CD4-positive, alpha-beta T cell treated with Interleukin-21 for 1 hour (primary cell): ENCODE measurements at regions not wholly inside any gene's neighbourhood (a gene's known extent, or its start where the extent isn't known, plus 50 kb on each side); places are given as distances from the start of the nearest gene placed in this dataset.

Experiments used
- DNase-seq: peaks from one replicate; pipeline ENCODE4 v3.0.0-alpha.2; 2020

- no peak for DNase-seq
Observed at GRCh38 chr10:128380946-128381345, 254.7 kb upstream of the MKI67 start.

GRCh38 chr10:128382225-128382624 lies 256.0 kb upstream of the MKI67 start:
- no peak for DNase-seq

- DNase-seq, result no peak
Observed at GRCh38 chr10:128384831-128385230, 258.6 kb upstream of the MKI67 start.

- no peak for DNase-seq
Observed at GRCh38 chr10:128386231-128386630, 260.0 kb upstream of the MKI67 start.

GRCh38 chr10:128386816-128387604 lies 260.8 kb upstream of the MKI67 start:
- DNase-seq, result no peak

GRCh38 chr10:128390596-128390995 lies 264.4 kb upstream of the MKI67 start:
- DNase-seq, result no peak

GRCh38 chr10:128393546-128393945 lies 267.3 kb upstream of the MKI67 start:
- no peak for DNase-seq

- no peak for DNase-seq
Observed at GRCh38 chr10:128398118-128398517, 271.9 kb upstream of the MKI67 start.

GRCh38 chr10:128398999-128399398 lies 272.8 kb upstream of the MKI67 start:
- DNase-seq, result no peak

- no peak for DNase-seq
Observed at GRCh38 chr10:128400564-128400963, 274.3 kb upstream of the MKI67 start.

GRCh38 chr10:128405450-128405849 lies 279.2 kb upstream of the MKI67 start:
- no peak for DNase-seq

GRCh38 chr10:128411643-128412042 lies 285.4 kb upstream of the MKI67 start:
- no peak for DNase-seq

- no peak for DNase-seq
Observed at GRCh38 chr10:128414568-128414967, 288.3 kb upstream of the MKI67 start.

- DNase-seq, result no peak
Observed at GRCh38 chr10:128416231-128416630, 290.0 kb upstream of the MKI67 start.

- DNase-seq, result no peak
Observed at GRCh38 chr10:128417826-128418225, 291.6 kb upstream of the MKI67 start.

GRCh38 chr10:128418819-128419218 lies 292.6 kb upstream of the MKI67 start:
- DNase-seq, result no peak

GRCh38 chr10:128419466-128420019 lies 293.3 kb upstream of the MKI67 start:
- DNase-seq, result no peak

GRCh38 chr10:128420623-128421022 lies 294.4 kb upstream of the MKI67 start:
- no peak for DNase-seq

GRCh38 chr10:128421371-128422160 lies 295.3 kb upstream of the MKI67 start:
- no peak for DNase-seq

- DNase-seq, result no peak
Observed at GRCh38 chr10:128422190-128422589, 296.0 kb upstream of the MKI67 start.

GRCh38 chr10:128422999-128423398 lies 296.8 kb upstream of the MKI67 start:
- DNase-seq, result no peak

GRCh38 chr10:128429321-128429720 lies 303.1 kb upstream of the MKI67 start:
- DNase-seq, result no peak

- DNase-seq, result no peak
Observed at GRCh38 chr10:128429835-128430513, 303.8 kb upstream of the MKI67 start.
